GM23338 (cell line): ENCODE measurements at regions not wholly inside any gene's neighbourhood (a gene's known extent, or its start where the extent isn't known, plus 50 kb on each side); places are given as distances from the start of the nearest gene placed in this dataset.
A peak's percentile ranks its signal among the peaks of the same experiment; 100 is the strongest.

Source experiments
- ATAC-seq: fragments of 200-7000 bp; cut with Tn5 transposase; 3 replicates; pipeline ENCODE4 v1.9.1; 2020
- DNase-seq: peaks from one replicate; pipeline ENCODE4 v3.0.0-alpha.2; 2015; ENCODE audit warnings: low spot score
- H2AFZ ChIP-seq: fragments of 200-600 bp; sonication (generic); 2 replicates; pipeline ENCODE4 v1.8.0; 2016; ENCODE audit warnings: antibody characterized with exemption, mild to moderate bottlenecking, moderate library complexity
- H3F3A ChIP-seq: fragments of 200-600 bp; sonication (generic); replicated peaks from 2 replicates; pipeline ENCODE4 v1.8.0; 2017; ENCODE audit warnings: antibody characterized with exemption, mixed run types, low read depth
- H3K27ac ChIP-seq: fragments of 200-600 bp; sonication (generic); 2 replicates; pipeline ENCODE4 v1.6.1; 2016; ENCODE audit warnings: low read depth
- H3K27me3 ChIP-seq: fragments of 200-600 bp; sonication (generic); 2 replicates; pipeline ENCODE4 v1.8.0; 2016; ENCODE audit warnings: mild to moderate bottlenecking, mixed run types, moderate library complexity; ENCODE audit not compliant: insufficient read depth
- H3K36me3 ChIP-seq: fragments of 200-600 bp; sonication (generic); 2 replicates; pipeline ENCODE4 v1.8.0; 2016; ENCODE audit warnings: mild to moderate bottlenecking; ENCODE audit not compliant: insufficient read depth
- H3K4me1 ChIP-seq: fragments of 200-600 bp; sonication (generic); 2 replicates; pipeline ENCODE4 v1.8.0; 2016; ENCODE audit warnings: mild to moderate bottlenecking, moderate library complexity; ENCODE audit not compliant: insufficient read depth
- H3K4me2 ChIP-seq: fragments of 200-600 bp; sonication (generic); 2 replicates; pipeline ENCODE4 v1.7.1; 2017; ENCODE audit warnings: mixed run types
- H3K4me3 ChIP-seq: fragments of 200-600 bp; sonication (generic); 2 replicates; pipeline ENCODE4 v1.6.1; 2016; ENCODE audit warnings: mixed run types
- H3K79me2 ChIP-seq: fragments of 200-600 bp; sonication (generic); replicated peaks from 2 replicates; pipeline ENCODE4 v1.8.0; 2017; ENCODE audit warnings: mild to moderate bottlenecking; ENCODE audit not compliant: insufficient read depth
- H3K9me2 ChIP-seq: fragments of 200-600 bp; sonication (generic); 2 replicates; pipeline ENCODE4 v1.8.0; 2017; ENCODE audit not compliant: insufficient read depth
- H4K20me1 ChIP-seq: fragments of 200-600 bp; sonication (generic); replicated peaks from 2 replicates; pipeline ENCODE4 v1.8.0; 2017; ENCODE audit warnings: mild to moderate bottlenecking; ENCODE audit not compliant: insufficient read depth
- H3K27ac Mint-ChIP-seq: 2 replicates; pipeline ENCODE4 v1.8.0; 2020; ENCODE audit warnings: inconsistent platforms, mild to moderate bottlenecking, moderate library complexity, mixed read lengths
- H3K27me3 Mint-ChIP-seq: 3 replicates; pipeline ENCODE4 v1.8.0; 2022; ENCODE audit warnings: low read depth, mild to moderate bottlenecking, moderate library complexity, mixed read lengths, inconsistent platforms; ENCODE audit not compliant: insufficient read depth, poor library complexity
- H3K36me3 Mint-ChIP-seq: 3 replicates; pipeline ENCODE4 v1.8.0; 2021; ENCODE audit warnings: low read depth, mild to moderate bottlenecking, inconsistent platforms, moderate library complexity, mixed read lengths
- H3K4me1 Mint-ChIP-seq: 3 replicates; pipeline ENCODE4 v1.8.0; 2020; ENCODE audit warnings: mild to moderate bottlenecking, inconsistent platforms, mixed read lengths
- H3K4me3 Mint-ChIP-seq: 3 replicates; pipeline ENCODE4 v1.8.0; 2021; ENCODE audit warnings: moderate library complexity, mild to moderate bottlenecking, inconsistent platforms, mixed read lengths
- H3K9me3 Mint-ChIP-seq: 3 replicates; pipeline ENCODE4 v1.8.0; 2020; ENCODE audit warnings: moderate library complexity, mild to moderate bottlenecking, inconsistent platforms, mixed read lengths
- CREB1 ChIP-seq: fragments of 250-450 bp; sonication (Bioruptor Pico); IDR thresholded peaks from 2 replicates; pipeline ENCODE4 v1.5.0; 2020; ENCODE audit warnings: low read depth, mild to moderate bottlenecking, moderate library complexity
- CTCF ChIP-seq, 2 experiments: fragments of 200-600 bp in 1 of 2; sonication (generic) in 1 of 2; conservative IDR thresholded peaks; 2 replicates each; pipeline versions ENCODE4 v1.5.1 to v1.6.1; 2016 to 2017; ENCODE audit warnings: antibody characterized with exemption in 2 of 2, low read depth in 2 of 2, mild to moderate bottlenecking in 2 of 2, moderate library complexity in 1 of 2
- EZH2 ChIP-seq: fragments of 200-600 bp; sonication (generic); IDR thresholded peaks from one replicate; pipeline ENCODE4 v1.8.0; 2017; ENCODE audit warnings: antibody characterized with exemption, mild to moderate bottlenecking, low read depth; ENCODE audit not compliant: unreplicated experiment
- EZH2phosphoT487 ChIP-seq: fragments of 200-600 bp; sonication (generic); IDR thresholded peaks from one replicate; pipeline ENCODE4 v1.8.1; 2018; ENCODE audit warnings: antibody characterized with exemption; ENCODE audit not compliant: unreplicated experiment
- JUNB ChIP-seq: IDR thresholded peaks from one replicate; pipeline ENCODE4 v1.6.1; 2016; ENCODE audit warnings: antibody characterized with exemption; ENCODE audit not compliant: unreplicated experiment
- NANOG ChIP-seq: IDR thresholded peaks from 2 replicates; pipeline ENCODE4 v1.6.1; 2016; ENCODE audit warnings: antibody characterized with exemption, borderline replicate concordance
- POLR2AphosphoS5 ChIP-seq: IDR thresholded peaks from 2 replicates; pipeline ENCODE4 v1.6.1; 2016; ENCODE audit warnings: antibody characterized with exemption, low read depth
- STAT1 ChIP-seq: IDR thresholded peaks from one replicate; pipeline ENCODE4 v1.6.1; 2016; ENCODE audit warnings: antibody characterized with exemption; ENCODE audit not compliant: unreplicated experiment
- ZNF114 ChIP-seq: fragments of 250-450 bp; sonication (Bioruptor Pico); IDR thresholded peaks from 2 replicates; pipeline ENCODE4 v1.5.0; 2020; ENCODE audit warnings: mild to moderate bottlenecking, moderate library complexity
- ZNF331 ChIP-seq: fragments of 250-450 bp; sonication (Bioruptor Pico); IDR thresholded peaks from 2 replicates; pipeline ENCODE4 v1.5.0; 2020; ENCODE audit warnings: low read depth, mild to moderate bottlenecking, moderate library complexity
- TF ChIP-seq, protein P1 (sequence below): IDR thresholded peaks from one replicate; pipeline ENCODE4 v1.6.1; 2018; ENCODE audit warnings: antibody characterized with exemption; ENCODE audit not compliant: unreplicated experiment
- TF ChIP-seq, protein P2 (sequence below): IDR thresholded peaks from 2 replicates; pipeline ENCODE4 v1.6.1; 2016; ENCODE audit warnings: antibody characterized with exemption
- TF ChIP-seq, protein P3 (sequence below): fragments of 250-450 bp; sonication (Bioruptor Pico); IDR thresholded peaks from 2 replicates; pipeline ENCODE4 v1.5.0; 2020; ENCODE audit warnings: mild to moderate bottlenecking, moderate library complexity

DNA sequence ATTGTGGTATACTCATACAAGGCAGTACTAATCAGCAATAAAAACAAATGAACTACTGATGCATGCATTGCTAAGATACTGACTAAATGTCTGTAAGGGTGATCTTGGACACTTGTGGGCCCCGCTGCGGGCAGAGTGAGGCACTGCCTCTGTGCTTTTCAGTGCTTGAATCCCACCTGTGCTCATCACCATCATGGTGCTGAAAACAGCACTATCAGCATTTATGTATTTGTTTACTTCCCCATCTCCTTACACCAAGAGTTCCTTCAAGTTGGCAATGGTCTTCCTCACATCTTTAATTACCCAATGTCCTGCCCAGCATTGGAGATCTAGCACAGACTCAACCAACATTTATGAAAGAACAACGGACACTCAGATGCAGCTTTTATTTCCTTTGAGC is 193.7 kb upstream of the RFC3 start:
- Histone ChIP-seq H3K9me2 (no peaks in the 10 kb centered on the region), H3K79me2 (no peaks in the 10 kb centered on the region), H3K4me1 (no peaks in the 10 kb centered on the region), H3K36me3 (no peaks in the 10 kb centered on the region), H2AFZ (peak overlapping the region; percentile 23; the same call in 1 of the 2 replicates), H4K20me1 (no peaks in the 10 kb centered on the region), H3K27me3 (no peaks in the 10 kb centered on the region), H3K4me3 (no peak overlapping the region), H3F3A (no peaks in the 10 kb centered on the region), H3K4me2 (no peak overlapping the region), H3K27ac (no peak overlapping the region)
- Mint-ChIP-seq H3K4me1 (no peaks in the 10 kb centered on the region), H3K4me3 (no peak overlapping the region), H3K9me3 (no peaks in the 10 kb centered on the region), H3K36me3 (no peaks in the 10 kb centered on the region), H3K27ac (no peak overlapping the region), H3K27me3 (no peaks in the 10 kb centered on the region)
- TF ChIP-seq STAT1 (no peak), JUNB (no peak), EZH2phosphoT487 (no peak), NANOG (no peak), ZNF114 (no peak), CREB1 (CRISPR knock-in tag) (no peak), ZNF331 (CRISPR knock-in tag) (no peak), CTCF (conservative IDR thresholded peaks at IDR 0.05; ENCODE audit: low read depth in 2 of 2) (no peak), EZH2 (no peak), POLR2AphosphoS5 (no peak)
- TF ChIP-seq, protein P1, sequence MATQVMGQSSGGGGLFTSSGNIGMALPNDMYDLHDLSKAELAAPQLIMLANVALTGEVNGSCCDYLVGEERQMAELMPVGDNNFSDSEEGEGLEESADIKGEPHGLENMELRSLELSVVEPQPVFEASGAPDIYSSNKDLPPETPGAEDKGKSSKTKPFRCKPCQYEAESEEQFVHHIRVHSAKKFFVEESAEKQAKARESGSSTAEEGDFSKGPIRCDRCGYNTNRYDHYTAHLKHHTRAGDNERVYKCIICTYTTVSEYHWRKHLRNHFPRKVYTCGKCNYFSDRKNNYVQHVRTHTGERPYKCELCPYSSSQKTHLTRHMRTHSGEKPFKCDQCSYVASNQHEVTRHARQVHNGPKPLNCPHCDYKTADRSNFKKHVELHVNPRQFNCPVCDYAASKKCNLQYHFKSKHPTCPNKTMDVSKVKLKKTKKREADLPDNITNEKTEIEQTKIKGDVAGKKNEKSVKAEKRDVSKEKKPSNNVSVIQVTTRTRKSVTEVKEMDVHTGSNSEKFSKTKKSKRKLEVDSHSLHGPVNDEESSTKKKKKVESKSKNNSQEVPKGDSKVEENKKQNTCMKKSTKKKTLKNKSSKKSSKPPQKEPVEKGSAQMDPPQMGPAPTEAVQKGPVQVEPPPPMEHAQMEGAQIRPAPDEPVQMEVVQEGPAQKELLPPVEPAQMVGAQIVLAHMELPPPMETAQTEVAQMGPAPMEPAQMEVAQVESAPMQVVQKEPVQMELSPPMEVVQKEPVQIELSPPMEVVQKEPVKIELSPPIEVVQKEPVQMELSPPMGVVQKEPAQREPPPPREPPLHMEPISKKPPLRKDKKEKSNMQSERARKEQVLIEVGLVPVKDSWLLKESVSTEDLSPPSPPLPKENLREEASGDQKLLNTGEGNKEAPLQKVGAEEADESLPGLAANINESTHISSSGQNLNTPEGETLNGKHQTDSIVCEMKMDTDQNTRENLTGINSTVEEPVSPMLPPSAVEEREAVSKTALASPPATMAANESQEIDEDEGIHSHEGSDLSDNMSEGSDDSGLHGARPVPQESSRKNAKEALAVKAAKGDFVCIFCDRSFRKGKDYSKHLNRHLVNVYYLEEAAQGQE: no peak
- TF ChIP-seq, protein P2, sequence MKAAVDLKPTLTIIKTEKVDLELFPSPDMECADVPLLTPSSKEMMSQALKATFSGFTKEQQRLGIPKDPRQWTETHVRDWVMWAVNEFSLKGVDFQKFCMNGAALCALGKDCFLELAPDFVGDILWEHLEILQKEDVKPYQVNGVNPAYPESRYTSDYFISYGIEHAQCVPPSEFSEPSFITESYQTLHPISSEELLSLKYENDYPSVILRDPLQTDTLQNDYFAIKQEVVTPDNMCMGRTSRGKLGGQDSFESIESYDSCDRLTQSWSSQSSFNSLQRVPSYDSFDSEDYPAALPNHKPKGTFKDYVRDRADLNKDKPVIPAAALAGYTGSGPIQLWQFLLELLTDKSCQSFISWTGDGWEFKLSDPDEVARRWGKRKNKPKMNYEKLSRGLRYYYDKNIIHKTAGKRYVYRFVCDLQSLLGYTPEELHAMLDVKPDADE: no peak
- TF ChIP-seq, protein P3, sequence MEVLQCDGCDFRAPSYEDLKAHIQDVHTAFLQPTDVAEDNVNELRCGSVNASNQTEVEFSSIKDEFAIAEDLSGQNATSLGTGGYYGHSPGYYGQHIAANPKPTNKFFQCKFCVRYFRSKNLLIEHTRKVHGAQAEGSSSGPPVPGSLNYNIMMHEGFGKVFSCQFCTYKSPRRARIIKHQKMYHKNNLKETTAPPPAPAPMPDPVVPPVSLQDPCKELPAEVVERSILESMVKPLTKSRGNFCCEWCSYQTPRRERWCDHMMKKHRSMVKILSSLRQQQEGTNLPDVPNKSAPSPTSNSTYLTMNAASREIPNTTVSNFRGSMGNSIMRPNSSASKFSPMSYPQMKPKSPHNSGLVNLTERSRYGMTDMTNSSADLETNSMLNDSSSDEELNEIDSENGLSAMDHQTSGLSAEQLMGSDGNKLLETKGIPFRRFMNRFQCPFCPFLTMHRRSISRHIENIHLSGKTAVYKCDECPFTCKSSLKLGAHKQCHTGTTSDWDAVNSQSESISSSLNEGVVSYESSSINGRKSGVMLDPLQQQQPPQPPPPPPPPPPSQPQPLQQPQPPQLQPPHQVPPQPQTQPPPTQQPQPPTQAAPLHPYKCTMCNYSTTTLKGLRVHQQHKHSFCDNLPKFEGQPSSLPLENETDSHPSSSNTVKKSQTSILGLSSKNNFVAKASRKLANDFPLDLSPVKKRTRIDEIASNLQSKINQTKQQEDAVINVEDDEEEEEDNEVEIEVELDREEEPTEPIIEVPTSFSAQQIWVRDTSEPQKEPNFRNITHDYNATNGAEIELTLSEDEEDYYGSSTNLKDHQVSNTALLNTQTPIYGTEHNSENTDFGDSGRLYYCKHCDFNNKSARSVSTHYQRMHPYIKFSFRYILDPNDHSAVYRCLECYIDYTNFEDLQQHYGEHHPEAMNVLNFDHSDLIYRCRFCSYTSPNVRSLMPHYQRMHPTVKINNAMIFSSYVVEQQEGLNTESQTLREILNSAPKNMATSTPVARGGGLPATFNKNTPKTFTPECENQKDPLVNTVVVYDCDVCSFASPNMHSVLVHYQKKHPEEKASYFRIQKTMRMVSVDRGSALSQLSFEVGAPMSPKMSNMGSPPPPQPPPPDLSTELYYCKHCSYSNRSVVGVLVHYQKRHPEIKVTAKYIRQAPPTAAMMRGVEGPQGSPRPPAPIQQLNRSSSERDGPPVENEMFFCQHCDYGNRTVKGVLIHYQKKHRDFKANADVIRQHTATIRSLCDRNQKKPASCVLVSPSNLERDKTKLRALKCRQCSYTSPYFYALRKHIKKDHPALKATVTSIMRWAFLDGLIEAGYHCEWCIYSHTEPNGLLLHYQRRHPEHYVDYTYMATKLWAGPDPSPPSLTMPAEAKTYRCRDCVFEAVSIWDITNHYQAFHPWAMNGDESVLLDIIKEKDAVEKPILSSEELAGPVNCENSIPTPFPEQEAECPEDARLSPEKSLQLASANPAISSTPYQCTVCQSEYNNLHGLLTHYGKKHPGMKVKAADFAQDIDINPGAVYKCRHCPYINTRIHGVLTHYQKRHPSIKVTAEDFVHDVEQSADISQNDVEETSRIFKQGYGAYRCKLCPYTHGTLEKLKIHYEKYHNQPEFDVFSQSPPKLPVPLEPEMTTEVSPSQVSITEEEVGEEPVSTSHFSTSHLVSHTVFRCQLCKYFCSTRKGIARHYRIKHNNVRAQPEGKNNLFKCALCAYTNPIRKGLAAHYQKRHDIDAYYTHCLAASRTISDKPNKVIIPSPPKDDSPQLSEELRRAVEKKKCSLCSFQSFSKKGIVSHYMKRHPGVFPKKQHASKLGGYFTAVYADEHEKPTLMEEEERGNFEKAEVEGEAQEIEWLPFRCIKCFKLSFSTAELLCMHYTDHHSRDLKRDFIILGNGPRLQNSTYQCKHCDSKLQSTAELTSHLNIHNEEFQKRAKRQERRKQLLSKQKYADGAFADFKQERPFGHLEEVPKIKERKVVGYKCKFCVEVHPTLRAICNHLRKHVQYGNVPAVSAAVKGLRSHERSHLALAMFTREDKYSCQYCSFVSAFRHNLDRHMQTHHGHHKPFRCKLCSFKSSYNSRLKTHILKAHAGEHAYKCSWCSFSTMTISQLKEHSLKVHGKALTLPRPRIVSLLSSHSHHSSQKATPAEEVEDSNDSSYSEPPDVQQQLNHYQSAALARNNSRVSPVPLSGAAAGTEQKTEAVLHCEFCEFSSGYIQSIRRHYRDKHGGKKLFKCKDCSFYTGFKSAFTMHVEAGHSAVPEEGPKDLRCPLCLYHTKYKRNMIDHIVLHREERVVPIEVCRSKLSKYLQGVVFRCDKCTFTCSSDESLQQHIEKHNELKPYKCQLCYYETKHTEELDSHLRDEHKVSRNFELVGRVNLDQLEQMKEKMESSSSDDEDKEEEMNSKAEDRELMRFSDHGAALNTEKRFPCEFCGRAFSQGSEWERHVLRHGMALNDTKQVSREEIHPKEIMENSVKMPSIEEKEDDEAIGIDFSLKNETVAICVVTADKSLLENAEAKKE: no peak
- DNase-seq: no peak
- ATAC-seq: no peak
